MG63 (cell line): ENCODE measurements at regions not wholly inside any gene's neighbourhood (a gene's known extent, or its start where the extent isn't known, plus 50 kb on each side); places are given as distances from the start of the nearest gene placed in this dataset.
"Not testable (repeated sequence)": the region's sequence is repeated elsewhere in the genome, so short reads cannot be mapped to it uniquely, and the experiment has no call there.

ENCODE experiments used
- DNase-seq: peaks from one replicate; pipeline ENCODE4 v3.0.0-alpha.2; 2020
- H3K27me3 ChIP-seq: fragments of 250-450 bp; sonication (Bioruptor Pico); 2 replicates; pipeline ENCODE4 v1.5.1; 2020; ENCODE audit warnings: mild to moderate bottlenecking, moderate library complexity
- H3K36me3 ChIP-seq: fragments of 250-450 bp; sonication (Bioruptor Pico); 2 replicates; pipeline ENCODE4 v1.5.1; 2020; ENCODE audit warnings: mild to moderate bottlenecking, moderate library complexity
- H3K4me3 ChIP-seq: fragments of 250-450 bp; sonication (Bioruptor Pico); 2 replicates; pipeline ENCODE4 v1.5.1; 2020; ENCODE audit warnings: mild to moderate bottlenecking, moderate library complexity
- H3K9me3 ChIP-seq: fragments of 250-450 bp; sonication (Bioruptor Pico); 2 replicates; pipeline ENCODE4 v1.5.1; 2020; ENCODE audit warnings: mild to moderate bottlenecking, moderate library complexity

DNA sequence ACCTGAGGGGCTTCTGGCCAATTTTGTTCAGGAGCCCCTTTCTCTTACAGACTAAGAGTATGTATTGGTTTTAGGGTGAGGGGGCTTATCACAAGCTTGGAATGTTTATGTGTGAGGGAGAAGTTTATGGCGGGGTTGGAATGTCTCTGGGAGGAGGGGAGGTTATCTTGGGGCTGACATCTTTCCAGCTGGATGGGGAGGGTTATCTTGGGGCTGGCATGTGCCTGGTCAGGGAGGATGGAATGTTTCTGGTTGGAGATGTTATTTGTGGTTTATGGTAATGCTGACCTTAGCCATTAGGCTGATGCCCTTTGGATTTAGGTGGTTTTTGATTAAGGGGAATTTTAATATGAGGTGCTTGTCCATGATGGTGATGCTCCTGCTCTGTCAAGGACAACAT lies 171.0 kb upstream of the PDE4B start:
- H3K9me3 ChIP-seq, H3K27me3 ChIP-seq, H3K36me3 ChIP-seq, DNase-seq, H3K4me3 ChIP-seq: not testable (repeated sequence)

DNA sequence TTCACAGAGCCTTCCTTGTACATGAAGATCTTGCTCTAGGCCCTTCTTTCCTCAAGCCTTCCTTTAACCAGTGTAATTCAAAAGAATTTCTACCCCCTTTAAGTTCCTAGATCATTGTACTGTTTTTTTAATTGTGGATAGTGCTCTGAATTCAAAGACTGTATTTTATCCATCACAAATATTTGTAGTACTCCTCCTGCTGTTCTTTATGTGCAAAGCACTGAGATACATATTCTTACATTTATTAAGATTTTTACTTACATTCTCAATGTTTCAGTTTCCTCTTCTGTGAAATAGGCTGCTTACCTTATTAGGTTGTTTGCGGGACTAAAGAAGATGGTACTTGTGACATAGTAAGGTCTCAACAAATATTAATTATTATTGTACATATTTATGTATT lies 168.8 kb upstream of the PDE4B start:
- Histone ChIP-seq H3K4me3 (no peak overlapping the region), H3K9me3 (no peaks in the 10 kb centered on the region), H3K36me3 (no peaks in the 10 kb centered on the region), H3K27me3 (no peaks in the 10 kb centered on the region; the same call in 1 of the 2 replicates)
- no peak for DNase-seq

DNA sequence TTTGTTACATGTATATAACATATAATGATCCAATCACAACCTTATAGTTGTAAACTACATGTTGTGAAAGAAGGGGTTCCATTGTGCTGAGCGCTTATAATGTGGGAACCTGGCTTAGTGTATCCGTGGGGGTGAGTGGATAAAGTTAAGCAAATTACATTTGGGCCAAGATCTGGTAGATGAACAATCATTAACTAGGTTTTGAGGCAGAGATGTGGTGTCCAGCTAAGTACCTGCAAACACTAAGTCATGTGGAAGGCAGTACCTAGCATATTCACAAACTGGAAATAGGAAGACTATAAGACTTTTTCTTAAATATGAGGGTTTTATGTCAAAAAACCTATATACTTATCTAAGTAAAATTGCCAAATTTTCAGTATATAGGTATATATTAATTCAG lies 167.2 kb upstream of the PDE4B start:
- Histone ChIP-seq H3K9me3 (no peaks in the 10 kb centered on the region), H3K36me3 (no peaks in the 10 kb centered on the region), H3K4me3 (no peak overlapping the region), H3K27me3 (no peaks in the 10 kb centered on the region)
- DNase-seq = no peak

DNA sequence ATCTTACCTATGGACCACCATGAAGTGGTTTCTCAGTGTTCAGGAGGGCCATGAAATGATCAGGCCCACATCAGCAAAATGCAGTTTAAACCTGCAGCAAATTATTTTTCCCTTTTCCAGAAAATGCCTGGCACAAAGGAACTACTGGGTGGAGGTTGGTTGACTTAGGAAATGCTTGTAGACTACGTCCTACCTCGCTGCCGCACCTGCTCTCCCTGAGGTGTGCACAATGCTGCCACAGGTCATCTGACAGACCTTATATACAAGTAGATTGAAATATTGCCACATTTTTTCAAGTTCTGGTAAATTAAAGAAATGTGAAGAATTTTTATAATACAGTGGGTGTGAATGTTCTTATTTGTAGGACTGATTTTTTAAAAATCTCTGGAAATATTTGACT lies 166.7 kb upstream of the PDE4B start:
- no peak overlapping the region for H3K4me3 ChIP-seq
- no peak for DNase-seq
- H3K9me3 ChIP-seq = no peaks in the 10 kb centered on the region
- H3K36me3 ChIP-seq = no peaks in the 10 kb centered on the region
- H3K27me3 ChIP-seq = no peaks in the 10 kb centered on the region

DNA sequence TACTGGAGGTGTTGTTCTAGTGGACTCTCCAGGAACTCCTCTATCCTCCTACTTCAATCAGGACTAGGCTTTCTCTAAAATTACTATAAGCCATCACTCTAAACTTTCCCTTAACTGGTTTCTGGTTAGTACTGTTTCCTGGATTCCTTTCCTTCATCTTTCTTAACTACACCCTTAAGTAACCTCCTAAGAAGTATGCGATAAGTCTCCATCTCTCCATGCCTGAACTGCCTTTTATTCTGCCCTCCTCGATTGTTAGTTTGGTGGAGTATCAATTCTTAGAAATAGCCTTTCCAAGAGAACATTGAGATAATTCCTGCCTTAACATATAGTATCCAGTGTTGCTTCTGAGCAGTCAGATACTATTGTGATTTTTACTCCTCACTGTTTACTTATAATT lies 162.9 kb upstream of the PDE4B start:
- no peaks in the 10 kb centered on the region for H3K9me3 ChIP-seq
- no peaks in the 10 kb centered on the region for H3K36me3 ChIP-seq
- peaks cover 5% of the 10 kb centered on the region; the same call in 1 of the 2 replicates for H3K27me3 ChIP-seq
- no peak overlapping the region for H3K4me3 ChIP-seq
- no peak for DNase-seq

DNA sequence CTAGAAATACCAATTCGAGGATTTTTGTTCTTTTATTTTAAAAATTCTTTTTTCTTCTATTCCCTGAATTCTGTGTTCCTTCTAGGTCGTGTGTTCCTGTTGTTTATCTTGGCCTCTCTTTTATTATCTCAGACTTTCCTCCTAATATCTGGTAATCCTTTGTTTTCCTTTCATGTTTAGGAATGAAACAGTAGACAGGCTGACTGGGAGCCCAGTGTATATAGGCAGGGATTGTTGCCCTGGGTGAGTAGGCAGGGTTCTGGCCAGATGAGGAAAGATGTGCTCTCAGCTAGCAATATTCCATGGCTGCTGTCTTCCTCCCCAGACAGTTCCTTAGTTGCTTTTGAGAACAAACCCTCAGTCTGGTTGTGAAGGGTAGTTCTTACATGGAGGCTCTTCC lies 161.8 kb upstream of the PDE4B start:
- Histone ChIP-seq H3K27me3 (peaks cover 5% of the 10 kb centered on the region; the same call in 1 of the 2 replicates), H3K9me3 (no peaks in the 10 kb centered on the region), H3K36me3 (no peaks in the 10 kb centered on the region), H3K4me3 (no peak overlapping the region)
- peak; percentile 3 for DNase-seq

DNA sequence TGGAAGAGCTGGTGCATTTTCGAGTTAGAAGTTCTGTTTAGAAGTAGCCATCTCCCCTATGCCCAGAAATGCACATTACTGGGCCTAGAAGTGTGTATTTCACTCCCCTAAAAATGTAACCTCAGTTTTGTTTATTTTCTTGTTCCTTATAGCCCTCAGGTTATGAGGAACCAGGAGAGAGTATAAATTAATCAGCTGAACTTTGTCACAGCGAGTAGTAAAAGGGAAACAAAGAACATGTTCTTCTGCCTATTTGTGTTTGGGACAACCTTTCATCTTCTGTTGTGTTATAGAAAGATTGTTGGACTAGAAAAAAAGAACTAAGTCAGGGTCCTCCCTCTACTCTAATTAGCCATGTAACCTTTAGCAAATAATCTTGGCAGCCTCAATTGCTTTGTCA lies 160.5 kb upstream of the PDE4B start:
- Histone ChIP-seq H3K27me3 (peaks cover 5% of the 10 kb centered on the region; the same call in 1 of the 2 replicates), H3K9me3 (no peaks in the 10 kb centered on the region), H3K4me3 (no peak overlapping the region), H3K36me3 (no peaks in the 10 kb centered on the region)
- DNase-seq = no peak

DNA sequence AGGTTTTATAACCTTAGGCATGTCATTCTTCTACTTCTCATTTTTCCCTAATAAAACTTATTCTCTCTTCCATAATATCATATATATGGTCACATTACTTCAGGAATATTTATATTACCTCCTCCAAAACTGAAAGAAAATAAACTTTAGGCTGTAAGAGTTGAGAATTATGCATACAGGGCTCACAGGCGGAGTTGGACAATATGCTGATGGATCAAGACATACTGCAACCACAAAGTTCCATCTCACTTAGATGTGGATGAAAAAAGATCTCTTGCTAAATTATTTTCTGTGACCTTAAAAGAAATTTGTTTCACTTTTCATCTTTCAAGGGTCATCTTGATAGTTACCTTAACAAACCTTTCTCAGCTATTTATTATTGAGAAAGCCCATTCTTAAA lies 152.6 kb upstream of the PDE4B start:
- no peaks in the 10 kb centered on the region; the same call in 1 of the 2 replicates for H3K27me3 ChIP-seq
- no peak for DNase-seq
- H3K9me3 ChIP-seq = no peaks in the 10 kb centered on the region
- H3K4me3 ChIP-seq = no peak overlapping the region
- H3K36me3 ChIP-seq = no peaks in the 10 kb centered on the region

DNA sequence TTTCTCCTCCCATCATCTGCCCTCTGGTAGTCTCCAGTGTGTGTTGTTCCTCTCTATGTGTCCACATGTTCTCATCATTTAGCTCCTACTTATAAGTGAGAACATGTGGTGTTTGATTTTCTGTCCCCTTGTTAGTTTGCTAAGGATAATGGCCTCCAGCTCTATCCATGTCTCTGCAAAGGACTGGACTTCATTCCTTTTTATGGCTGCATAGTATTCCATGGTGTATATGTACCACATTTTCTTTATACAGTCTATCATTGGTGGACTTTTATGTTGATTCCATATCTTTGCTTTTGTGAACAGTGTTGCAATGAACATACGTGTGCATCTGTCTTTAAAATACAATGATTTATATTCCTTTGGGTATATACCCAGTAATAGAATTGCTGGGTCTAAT lies 143.5 kb upstream of the PDE4B start:
- not testable (repeated sequence) for H3K9me3 ChIP-seq, DNase-seq, H3K36me3 ChIP-seq, H3K4me3 ChIP-seq, H3K27me3 ChIP-seq

DNA sequence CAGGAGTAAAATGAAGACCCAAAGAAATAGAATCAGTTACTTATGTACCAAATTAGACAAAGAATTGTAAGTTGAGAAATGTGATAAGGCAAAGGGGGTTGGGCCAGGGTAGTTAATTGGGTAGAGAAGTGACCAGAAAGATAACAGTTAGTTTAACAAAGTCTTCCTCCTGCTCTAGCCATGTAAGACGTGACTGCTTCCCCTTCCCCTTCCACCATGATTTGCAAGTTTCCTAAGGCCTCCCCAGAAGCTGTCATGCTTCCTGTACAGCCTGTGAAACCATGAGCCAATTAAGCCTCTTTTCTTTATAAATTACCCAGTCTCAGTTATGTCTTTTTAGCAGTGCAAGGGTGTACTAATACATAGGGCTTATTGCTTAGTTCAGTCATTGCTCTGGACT lies 142.0 kb upstream of the PDE4B start:
- DNase-seq = no peak
- no peak overlapping the region for H3K4me3 ChIP-seq
- no peaks in the 10 kb centered on the region for H3K36me3 ChIP-seq

DNA sequence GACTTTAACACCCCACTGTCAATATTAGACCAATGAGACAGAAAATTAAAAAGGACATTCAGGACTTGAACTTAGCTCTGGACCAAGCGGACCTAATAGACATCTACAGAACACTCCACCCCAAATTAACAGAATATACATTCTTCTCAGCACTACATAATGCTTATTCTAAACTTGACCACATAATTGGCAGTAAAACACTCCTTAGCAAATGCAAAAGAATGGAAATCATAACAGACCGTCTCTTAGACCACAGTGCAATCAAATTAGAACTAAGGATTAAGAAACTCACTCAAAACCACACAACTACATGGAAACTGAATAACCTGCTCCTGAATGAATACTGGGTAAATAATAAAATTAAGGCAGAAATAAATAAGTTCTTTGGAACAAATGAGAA lies 138.2 kb upstream of the PDE4B start:
- not testable (repeated sequence) for H3K36me3 ChIP-seq, H3K9me3 ChIP-seq, H3K4me3 ChIP-seq, H3K27me3 ChIP-seq, DNase-seq

More for the DNA sequence above, 142.0 kb upstream of the PDE4B start:
- H3K9me3 ChIP-seq = no peaks in the 10 kb centered on the region
- no peaks in the 10 kb centered on the region; the same call in 1 of the 2 replicates for H3K27me3 ChIP-seq

DNA sequence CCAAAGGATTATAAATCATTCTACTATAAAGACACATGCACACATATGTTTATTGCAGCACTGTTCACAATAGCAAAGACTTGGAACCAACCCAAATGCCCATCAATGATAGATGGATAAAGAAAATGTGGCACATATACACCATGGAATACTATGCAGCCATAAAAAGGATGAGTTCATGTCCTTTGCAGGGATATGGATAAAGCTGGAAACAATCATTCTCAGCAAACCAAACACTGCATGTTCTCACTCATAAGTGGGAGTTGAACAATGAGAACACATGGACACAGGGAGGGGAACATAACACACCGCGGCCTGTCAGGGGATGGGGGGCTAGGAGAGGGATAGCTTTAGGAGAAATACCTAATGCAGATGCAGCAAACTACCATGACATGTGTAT lies 135.1 kb upstream of the PDE4B start:
- DNase-seq, H3K9me3 ChIP-seq, H3K36me3 ChIP-seq, H3K27me3 ChIP-seq, H3K4me3 ChIP-seq: not testable (repeated sequence)

DNA sequence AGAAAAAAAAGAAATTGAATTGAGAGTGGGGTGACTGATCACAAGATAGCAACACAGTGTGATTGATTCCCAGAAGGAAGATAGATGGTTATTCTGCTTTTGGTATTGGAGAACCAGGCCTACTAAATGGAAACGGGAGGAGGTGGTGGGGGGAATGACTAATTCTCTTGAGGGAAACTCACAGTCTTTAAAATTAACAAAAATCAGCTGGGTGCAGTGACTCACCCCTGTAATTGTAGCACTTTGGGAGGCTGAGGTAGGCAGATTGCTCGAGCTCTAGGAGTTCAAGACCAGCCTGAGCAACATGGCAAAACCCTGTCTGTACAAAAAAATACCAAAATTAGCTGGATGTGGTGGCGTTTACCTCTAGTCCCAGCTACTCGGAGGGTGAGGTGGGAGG lies 134.6 kb upstream of the PDE4B start:
- DNase-seq = peak; percentile 5
- H3K9me3 ChIP-seq = no peaks in the 10 kb centered on the region
- no peaks in the 10 kb centered on the region for H3K36me3 ChIP-seq
- no peaks in the 10 kb centered on the region; the same call in 1 of the 2 replicates for H3K27me3 ChIP-seq
- no peak overlapping the region for H3K4me3 ChIP-seq

DNA sequence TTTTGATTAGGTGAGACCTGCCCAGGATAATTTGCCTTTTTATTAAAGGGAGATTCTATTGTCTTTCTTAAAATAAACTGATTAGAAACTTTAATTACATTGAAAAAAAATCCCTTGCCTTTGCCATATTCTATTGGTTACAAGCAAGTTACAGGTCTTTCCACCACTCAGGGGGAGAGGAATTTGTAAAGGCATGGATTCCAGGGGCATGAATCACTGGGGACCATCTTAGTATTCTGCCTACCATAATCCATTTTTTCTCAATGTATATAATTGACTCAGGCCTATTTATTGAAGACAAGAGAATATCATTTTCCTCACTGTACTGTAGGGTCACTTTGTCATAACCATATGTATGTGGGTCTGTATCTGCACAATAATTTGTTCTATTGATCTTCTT lies 124.3 kb upstream of the PDE4B start:
- no peak overlapping the region for H3K4me3 ChIP-seq
- H3K9me3 ChIP-seq = 0 out of 2 replicates have a peak, but pooled peaks cover 7% of the 10 kb centered on the region
- no peak for DNase-seq

DNA sequence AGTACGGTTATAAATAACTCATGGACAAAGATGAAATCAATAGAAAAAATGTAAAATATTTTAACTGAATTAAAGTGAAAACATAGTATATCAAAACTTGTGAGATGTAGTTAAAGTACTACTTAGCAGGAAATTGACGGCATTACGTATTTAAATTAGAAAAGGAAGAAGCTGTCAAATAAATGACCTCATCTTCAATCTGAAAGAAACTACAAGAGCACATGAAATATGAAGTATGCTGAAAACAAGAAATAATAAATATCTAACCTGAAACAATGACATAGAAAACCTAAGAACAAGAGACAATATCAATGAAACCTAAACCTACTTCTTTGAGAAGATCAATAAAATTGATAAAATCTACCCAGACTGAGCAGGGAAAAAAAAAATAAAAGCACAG lies 122.2 kb upstream of the PDE4B start:
- Histone ChIP-seq H3K9me3 (0 out of 2 replicates have a peak, but pooled peaks cover 6% of the 10 kb centered on the region), H3K36me3 (no peaks in the 10 kb centered on the region), H3K27me3 (0 out of 2 replicates have a peak, but pooled peaks cover 2% of the 10 kb centered on the region), H3K4me3 (no peak overlapping the region)
- no peak for DNase-seq

More for the DNA sequence above, 124.3 kb upstream of the PDE4B start:
- Histone ChIP-seq H3K27me3 (0 out of 2 replicates have a peak, but pooled peaks cover 2% of the 10 kb centered on the region), H3K36me3 (no peaks in the 10 kb centered on the region)

DNA sequence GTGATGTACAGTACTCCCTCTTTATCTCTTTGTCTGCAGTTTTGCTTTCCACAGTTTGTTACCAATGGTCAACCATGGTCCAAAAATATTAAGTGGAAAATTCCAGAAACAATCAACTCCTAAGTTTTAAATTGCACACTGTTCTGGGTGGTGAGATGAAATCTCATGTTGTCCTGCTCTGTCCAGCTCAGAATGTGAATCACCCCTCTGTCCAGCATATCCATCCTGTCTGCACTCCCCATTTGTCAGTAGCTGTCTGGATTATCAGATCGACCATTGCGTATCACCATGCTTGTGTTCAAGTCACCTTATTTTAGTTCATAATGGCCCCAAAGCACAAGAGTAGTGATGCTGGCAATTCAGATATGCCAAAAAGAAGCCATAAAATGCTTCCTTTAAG lies 118.2 kb upstream of the PDE4B start:
- no peak for DNase-seq
- Histone ChIP-seq H3K36me3 (no peaks in the 10 kb centered on the region), H3K9me3 (no peaks in the 10 kb centered on the region)

DNA sequence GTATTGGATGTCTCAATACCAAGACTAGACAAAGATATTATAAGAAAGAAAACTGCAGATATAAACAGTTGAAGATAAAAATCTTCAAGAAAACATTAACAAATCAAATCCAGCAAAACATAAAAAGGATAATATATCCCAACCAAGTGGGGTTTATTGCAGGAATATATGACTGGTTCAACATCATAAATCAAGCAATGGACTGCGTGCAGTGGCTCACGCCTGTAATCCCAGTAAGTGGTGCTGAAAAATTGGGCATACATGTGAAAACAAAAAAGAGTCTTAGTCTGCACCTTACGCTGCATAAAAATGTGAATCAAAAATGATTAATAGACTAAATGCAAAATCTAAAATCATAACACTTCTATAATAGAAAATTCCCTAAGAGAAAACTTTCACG lies 112.9 kb upstream of the PDE4B start:
- DNase-seq = no peak
- H3K4me3 ChIP-seq = no peak overlapping the region
- H3K36me3 ChIP-seq = no peaks in the 10 kb centered on the region
- peaks cover 2% of the 10 kb centered on the region; the same call in 1 of the 2 replicates for H3K27me3 ChIP-seq
- H3K9me3 ChIP-seq = no peaks in the 10 kb centered on the region

More for the DNA sequence above, 118.2 kb upstream of the PDE4B start:
- Histone ChIP-seq H3K4me3 (no peak overlapping the region), H3K27me3 (peaks cover 2% of the 10 kb centered on the region; the same call in 1 of the 2 replicates)

DNA sequence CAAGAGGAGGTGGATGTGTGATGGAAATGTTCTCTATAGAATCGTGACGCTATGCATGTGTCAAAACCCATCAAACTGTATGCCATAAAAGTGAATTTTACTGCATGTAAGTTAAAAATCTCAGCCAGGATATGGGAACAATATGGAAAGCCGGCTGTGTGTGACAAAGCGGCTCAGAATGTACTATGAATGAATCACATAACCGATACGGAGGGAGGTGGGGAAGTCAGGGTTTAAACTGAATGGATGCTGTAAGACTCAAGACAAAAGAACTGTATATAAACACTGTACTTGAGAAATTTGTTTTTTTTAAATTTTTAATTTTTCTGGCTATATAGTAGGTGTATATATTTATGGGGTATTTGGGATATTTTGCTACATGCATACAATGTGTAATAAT lies 111.6 kb upstream of the PDE4B start:
- peak; percentile 10 for DNase-seq
- peaks cover 2% of the 10 kb centered on the region; the same call in 1 of the 2 replicates for H3K27me3 ChIP-seq
- H3K4me3 ChIP-seq = no peak overlapping the region
- no peaks in the 10 kb centered on the region for H3K9me3 ChIP-seq
- no peaks in the 10 kb centered on the region for H3K36me3 ChIP-seq
